MM.1S (cell line): ENCODE measurements at regions not wholly inside any gene's neighbourhood (a gene's known extent, or its start where the extent isn't known, plus 50 kb on each side); places are given as distances from the start of the nearest gene placed in this dataset.

ENCODE experiments used
- DNase-seq: peaks from one replicate; pipeline ENCODE4 v3.0.0-alpha.2; 2015
- H2AFZ ChIP-seq: fragments of 300-600 bp; sonication (generic); 2 replicates; pipeline ENCODE4 v1.6.0; 2016; ENCODE audit warnings: antibody characterized with exemption, low read length
- H3F3A ChIP-seq: fragments of 300-600 bp; sonication (generic); 2 replicates; pipeline ENCODE4 v1.6.1; 2016; ENCODE audit warnings: mild to moderate bottlenecking, antibody characterized with exemption, low read length, moderate library complexity, mixed read lengths; ENCODE audit not compliant: insufficient read depth
- H3K27ac ChIP-seq: fragments of 300-600 bp; sonication (generic); 2 replicates; pipeline ENCODE4 v1.5.1; 2016; ENCODE audit warnings: mild to moderate bottlenecking, low read length
- H3K27me3 ChIP-seq: fragments of 300-600 bp; sonication (generic); replicated peaks from 2 replicates; pipeline ENCODE4 v1.6.0; 2016; ENCODE audit warnings: low read length; ENCODE audit not compliant: insufficient read depth
- H3K36me3 ChIP-seq: fragments of 300-600 bp; sonication (generic); replicated peaks from 2 replicates; pipeline ENCODE4 v1.6.1; 2016; ENCODE audit warnings: mild to moderate bottlenecking, low read length, mixed read lengths; ENCODE audit not compliant: insufficient read depth
- H3K4me1 ChIP-seq: fragments of 300-600 bp; sonication (generic); 2 replicates; pipeline ENCODE4 v1.6.1; 2016; ENCODE audit warnings: low read length, mixed read lengths
- H3K4me2 ChIP-seq: fragments of 300-600 bp; sonication (generic); 2 replicates; pipeline ENCODE4 v1.6.0; 2016; ENCODE audit warnings: low read depth, low read length
- H3K4me3 ChIP-seq: fragments of 300-600 bp; sonication (generic); 2 replicates; pipeline ENCODE4 v1.5.1; 2016; ENCODE audit warnings: low read length, mixed read lengths
- H3K79me2 ChIP-seq: fragments of 300-600 bp; sonication (generic); 2 replicates; pipeline ENCODE4 v1.6.1; 2016; ENCODE audit warnings: mixed run types, low read length, mixed read lengths
- H3K9ac ChIP-seq: fragments of 300-600 bp; sonication (generic); 2 replicates; pipeline ENCODE4 v1.6.1; 2016; ENCODE audit warnings: low read length, mixed read lengths
- H3K9me2 ChIP-seq: fragments of 300-600 bp; sonication (generic); replicated peaks from 2 replicates; pipeline ENCODE4 v1.6.1; 2016; ENCODE audit warnings: mild to moderate bottlenecking, low read length, mixed read lengths; ENCODE audit not compliant: insufficient read depth
- H3K9me3 ChIP-seq: fragments of 300-600 bp; sonication (generic); replicated peaks from 2 replicates; pipeline ENCODE4 v1.6.1; 2016; ENCODE audit warnings: mild to moderate bottlenecking, low read length, mixed read lengths; ENCODE audit not compliant: insufficient read depth
- H4K20me1 ChIP-seq: fragments of 300-600 bp; sonication (generic); 2 replicates; pipeline ENCODE4 v1.6.1; 2016; ENCODE audit warnings: mild to moderate bottlenecking, low read length, moderate library complexity, mixed read lengths; ENCODE audit not compliant: insufficient read depth
- CTCF ChIP-seq: fragments of 300-600 bp; sonication (generic); IDR thresholded peaks from 2 replicates; pipeline ENCODE4 v1.5.1; 2016; ENCODE audit warnings: antibody characterized with exemption, low read length, mixed read lengths
- EZH2 ChIP-seq: fragments of 300-600 bp; sonication (generic); optimal IDR thresholded peaks from 2 replicates; pipeline ENCODE3; 2017; ENCODE audit warnings: low read depth, mild to moderate bottlenecking, antibody characterized with exemption, low read length, mixed read lengths
- EZH2phosphoT487 ChIP-seq: fragments of 300-600 bp; sonication (generic); IDR thresholded peaks from 2 replicates; pipeline ENCODE4 v1.6.1; 2018; ENCODE audit warnings: antibody characterized with exemption, low read length

- H4K20me1 ChIP-seq: no peaks in the 10 kb centered on the region
Observed at GRCh38 chr18:24840051-24840450, 379.6 kb downstream of the HRH4 start.

GRCh38 chr18:24840640-24841039 lies 380.2 kb downstream of the HRH4 start:
- Histone ChIP-seq H2AFZ (no peak overlapping the region), H3K79me2 (no peaks in the 10 kb centered on the region), H3K9ac (no peak overlapping the region), H3K27me3 (no peaks in the 10 kb centered on the region), H3K27ac (no peak overlapping the region), H4K20me1 (no peaks in the 10 kb centered on the region), H3K9me3 (no peaks in the 10 kb centered on the region), H3K4me1 (no peaks in the 10 kb centered on the region), H3K4me2 (no peak overlapping the region), H3K9me2 (no peaks in the 10 kb centered on the region), H3K36me3 (no peaks in the 10 kb centered on the region), H3F3A (no peaks in the 10 kb centered on the region), H3K4me3 (no peak overlapping the region)
- TF ChIP-seq EZH2 (no peak), EZH2phosphoT487 (no peak), CTCF (no peak)
- no peak for DNase-seq

More at GRCh38 chr18:24840051-24840450, 379.6 kb downstream of the HRH4 start:
- Histone ChIP-seq H3K9me3 (no peaks in the 10 kb centered on the region), H3K36me3 (no peaks in the 10 kb centered on the region), H3K79me2 (no peaks in the 10 kb centered on the region), H2AFZ (no peak overlapping the region), H3K4me1 (no peaks in the 10 kb centered on the region), H3K9me2 (no peaks in the 10 kb centered on the region), H3K9ac (no peak overlapping the region), H3K27ac (no peak overlapping the region), H3F3A (no peaks in the 10 kb centered on the region), H3K27me3 (no peaks in the 10 kb centered on the region), H3K4me3 (no peak overlapping the region), H3K4me2 (no peak overlapping the region)
- no peak for DNase-seq
- TF ChIP-seq CTCF (no peak), EZH2 (no peak), EZH2phosphoT487 (no peak)

GRCh38 chr18:24841536-24841935 lies 381.1 kb downstream of the HRH4 start:
- DNase-seq: no peak
- Histone ChIP-seq H3K27ac (no peak overlapping the region), H4K20me1 (no peaks in the 10 kb centered on the region), H3K36me3 (no peaks in the 10 kb centered on the region), H3K27me3 (no peaks in the 10 kb centered on the region), H3K79me2 (no peaks in the 10 kb centered on the region), H3K9ac (no peak overlapping the region), H3K9me3 (no peaks in the 10 kb centered on the region), H3K4me2 (no peak overlapping the region), H3K4me1 (no peaks in the 10 kb centered on the region), H2AFZ (no peak overlapping the region), H3K9me2 (no peaks in the 10 kb centered on the region), H3K4me3 (no peak overlapping the region), H3F3A (no peaks in the 10 kb centered on the region)
- TF ChIP-seq CTCF (no peak), EZH2phosphoT487 (no peak), EZH2 (no peak)

- no peak overlapping the region for H2AFZ ChIP-seq
- no peaks in the 10 kb centered on the region for H3K9me3 ChIP-seq
- H3F3A ChIP-seq: no peaks in the 10 kb centered on the region
- no peak overlapping the region for H3K9ac ChIP-seq
- H4K20me1 ChIP-seq: no peaks in the 10 kb centered on the region
- H3K4me3 ChIP-seq: no peak overlapping the region
- no peaks in the 10 kb centered on the region for H3K79me2 ChIP-seq
- DNase-seq: no peak
- no peaks in the 10 kb centered on the region for H3K27me3 ChIP-seq
- H3K4me2 ChIP-seq: no peak overlapping the region
- TF ChIP-seq EZH2: no peak
- TF ChIP-seq EZH2phosphoT487: no peak
- no peak for TF ChIP-seq CTCF
- H3K36me3 ChIP-seq: no peaks in the 10 kb centered on the region
- H3K27ac ChIP-seq: no peak overlapping the region
- no peaks in the 10 kb centered on the region for H3K9me2 ChIP-seq
- no peaks in the 10 kb centered on the region for H3K4me1 ChIP-seq
Observed at GRCh38 chr18:24843123-24843522, 382.7 kb downstream of the HRH4 start.
